Stimulated activated CD4-positive, alpha-beta T cell treated with anti-CD3 and anti-CD28 coated beads, TNF-alpha, amount 100 ng/mL, for 1 hour (primary cell): ENCODE measurements at regions not wholly inside any gene's neighbourhood (a gene's known extent, or its start where the extent isn't known, plus 50 kb on each side); places are given as distances from the start of the nearest gene placed in this dataset.

Experiments used
- DNase-seq, 3 donors: peaks; one replicate each; pipeline ENCODE4 v3.0.0-alpha.2; 2020; ENCODE audit warnings: low read depth in 3 of 3, low spot score in 1 of 3

DNA sequence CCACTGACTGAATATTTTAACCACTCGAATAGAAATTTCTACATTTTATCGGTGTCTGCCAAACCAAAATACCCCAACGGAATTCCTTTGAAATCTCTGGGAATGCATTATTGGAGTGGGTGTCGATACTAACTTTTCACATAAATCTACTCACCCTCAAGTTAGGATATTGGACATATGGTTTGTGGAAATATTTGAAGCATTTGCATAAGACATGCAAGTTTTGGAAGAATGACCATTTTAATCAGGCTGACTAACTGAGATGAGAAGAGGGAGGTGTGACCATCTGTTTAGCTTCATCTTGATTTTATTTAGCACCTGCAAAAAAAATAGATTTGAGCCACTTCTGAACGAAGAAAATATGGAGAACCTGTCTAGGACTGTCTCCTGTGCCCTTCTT lies 61.2 kb downstream of the KLF6 start:
- DNase-seq, result no peak

DNA sequence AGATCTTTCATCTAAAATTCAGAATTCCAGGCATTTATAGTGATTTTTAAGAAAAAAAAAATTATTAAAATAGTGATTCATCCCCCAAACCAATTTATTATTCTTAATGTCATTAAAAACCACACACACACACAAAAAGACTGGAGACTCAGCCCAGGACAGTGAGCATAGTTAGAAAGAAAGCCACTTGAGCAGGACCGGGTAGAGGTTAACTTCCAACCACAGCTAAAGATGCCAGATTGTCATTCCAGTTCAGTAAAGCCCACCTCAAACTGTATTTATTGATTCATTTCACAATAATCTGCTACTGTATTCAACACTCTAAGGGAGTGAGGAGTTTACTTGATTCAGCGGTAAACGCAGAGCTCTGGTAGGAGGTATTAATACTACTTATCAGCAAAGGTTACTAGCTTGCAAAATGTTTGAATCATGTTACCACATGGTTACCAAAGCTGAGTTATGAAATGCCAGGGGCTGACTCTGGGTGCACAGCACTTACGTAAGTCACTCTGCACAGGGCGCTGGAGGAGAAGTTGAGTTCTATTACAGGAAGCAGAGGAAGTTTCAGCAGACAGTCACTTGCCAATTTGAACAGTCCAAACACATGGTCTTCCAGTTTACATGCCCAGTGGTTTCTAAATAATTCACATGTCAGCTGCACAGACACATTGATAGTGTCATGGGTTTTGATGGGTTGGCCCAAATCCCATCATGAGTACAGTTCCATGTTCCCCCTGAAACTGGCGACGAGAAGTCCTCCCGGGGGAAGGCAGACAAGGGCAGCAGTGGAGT lies 64.6 kb downstream of the KLF6 start:
- DNase-seq, result no peak

DNA sequence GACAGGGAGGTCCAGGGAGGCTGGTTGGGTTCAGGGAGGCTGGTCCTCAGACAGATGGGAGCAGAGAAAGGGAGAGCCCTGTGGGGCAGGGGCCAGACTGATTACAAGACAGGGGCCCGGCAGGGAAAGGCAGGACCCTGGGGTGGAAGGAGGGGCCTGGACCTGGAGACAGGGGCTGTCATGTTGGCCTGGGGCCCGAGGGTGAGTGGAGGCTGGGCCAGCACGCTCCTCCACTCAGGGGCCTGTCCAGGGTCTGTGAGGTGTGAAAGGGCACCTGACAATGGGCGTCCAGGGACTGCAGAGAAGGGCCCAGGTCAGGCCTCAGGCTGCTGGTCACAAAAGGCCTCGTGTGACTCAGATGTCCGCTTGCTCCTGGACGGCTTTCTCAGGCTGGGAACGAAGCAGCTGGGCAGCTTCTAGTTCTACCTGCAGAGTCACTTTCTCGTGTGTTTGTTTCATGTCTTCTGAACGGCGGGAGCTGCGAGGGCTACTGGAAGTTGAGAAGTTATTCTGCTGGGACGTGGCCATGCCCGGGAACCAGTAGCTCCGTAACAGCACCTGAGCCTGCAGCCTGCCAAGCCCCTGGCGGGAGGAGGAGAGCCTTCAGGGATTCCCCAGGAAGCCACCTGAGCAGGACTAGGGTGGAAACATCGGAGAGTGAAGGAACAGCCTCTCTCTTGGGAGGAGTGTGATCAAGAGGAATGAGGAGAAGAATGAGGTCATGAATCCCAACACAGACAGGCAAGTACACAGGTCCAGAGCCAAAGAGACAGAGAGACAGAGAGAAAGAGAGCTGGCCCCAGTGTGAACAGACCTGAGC lies 65.8 kb downstream of the KLF6 start:
- no peak for DNase-seq

DNA sequence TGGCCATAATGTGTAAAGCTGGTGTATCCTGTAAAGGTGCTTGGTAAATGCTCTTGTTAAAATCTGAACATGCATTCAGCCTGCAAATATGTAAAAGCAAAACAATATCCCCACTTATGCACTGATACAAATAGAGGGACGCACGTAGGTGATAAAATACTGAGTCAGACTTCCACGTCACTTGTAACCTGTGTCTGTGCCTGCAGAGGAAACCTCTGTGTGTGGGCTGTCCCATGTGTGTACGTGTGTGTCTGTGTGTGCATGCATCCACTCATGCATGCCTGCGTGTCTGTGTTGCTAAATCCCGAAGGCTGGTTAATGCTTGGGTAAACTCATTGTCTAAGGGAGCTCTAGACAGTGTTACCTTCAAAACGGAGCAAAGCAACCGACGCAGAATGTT lies 68.9 kb downstream of the KLF6 start:
- no peak for DNase-seq

DNA sequence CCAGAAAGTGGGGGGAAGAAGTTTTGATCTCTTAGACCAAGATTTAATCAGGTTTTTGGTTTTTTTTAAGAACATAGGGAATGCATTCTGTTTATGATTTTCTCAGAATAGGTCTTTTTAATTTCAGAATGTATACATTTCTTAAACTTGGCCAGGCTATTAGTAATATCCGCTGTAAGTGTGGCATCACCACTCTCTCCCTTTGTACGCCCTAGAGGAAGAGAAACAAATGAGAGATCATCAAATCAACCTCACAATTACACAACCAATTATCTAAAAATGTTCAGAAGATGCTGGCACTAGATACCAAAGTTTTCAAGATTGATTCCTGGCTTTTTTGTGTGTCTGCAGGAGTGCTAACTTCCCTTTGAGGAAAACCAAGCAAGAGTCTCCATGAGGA lies 70.0 kb downstream of the KLF6 start:
- no peak for DNase-seq

DNA sequence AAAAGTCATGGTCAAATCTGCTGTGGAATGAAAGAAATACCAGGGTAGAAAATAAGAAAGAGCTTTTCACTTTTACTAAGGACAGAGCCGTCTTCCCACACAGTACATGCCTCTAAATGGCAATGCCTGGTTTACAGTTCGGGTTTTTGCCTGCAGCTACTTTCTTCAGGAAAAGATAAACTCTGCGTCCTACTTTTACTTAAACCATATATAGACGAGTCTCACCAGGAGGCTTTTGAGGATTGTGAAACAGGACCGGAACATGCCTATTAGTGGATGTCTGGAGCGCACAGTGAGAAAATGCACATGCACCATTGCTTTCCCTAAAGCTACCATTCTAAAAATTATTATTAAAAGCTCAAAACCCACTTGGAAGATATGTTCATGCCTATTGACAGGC lies 70.5 kb downstream of the KLF6 start:
- DNase-seq, result no peak

DNA sequence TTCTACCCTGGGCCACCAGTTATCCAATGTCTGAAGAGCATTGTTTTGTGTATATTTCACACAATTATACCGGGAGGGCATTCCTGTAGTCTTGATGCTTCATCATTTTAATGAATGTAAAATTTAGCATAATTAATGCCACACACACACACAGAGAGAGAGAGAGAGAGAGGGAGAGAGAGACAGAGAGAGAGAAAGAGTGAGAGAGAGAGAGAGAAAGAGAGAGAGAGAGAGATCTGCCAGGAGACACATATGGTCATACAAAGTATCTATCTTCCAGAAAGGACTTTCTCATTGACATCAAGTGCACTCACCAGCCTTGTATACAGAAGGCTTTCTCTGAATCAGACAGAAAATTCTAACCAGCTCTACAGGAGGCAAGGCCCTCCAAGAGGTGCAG lies 72.3 kb downstream of the KLF6 start:
- no peak for DNase-seq

DNA sequence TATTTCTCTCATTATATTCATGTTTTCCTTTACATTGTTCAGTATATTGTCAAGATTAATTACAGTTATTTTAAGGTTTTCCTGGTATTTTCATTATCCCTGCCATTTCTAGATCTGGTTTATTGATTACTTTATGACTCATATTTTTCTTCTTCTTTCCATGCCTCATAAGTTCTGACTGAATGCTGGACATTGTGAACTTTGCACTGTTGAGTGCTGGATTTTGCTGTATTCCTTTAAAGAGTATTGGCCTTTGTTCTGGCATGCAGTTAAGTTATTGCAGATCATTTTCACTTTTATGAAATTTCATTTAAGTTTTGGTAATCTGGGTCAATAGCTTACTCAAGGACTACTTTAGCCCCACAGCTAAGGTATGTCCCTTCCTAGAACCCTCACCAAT lies 73.1 kb downstream of the KLF6 start:
- no peak for DNase-seq

DNA sequence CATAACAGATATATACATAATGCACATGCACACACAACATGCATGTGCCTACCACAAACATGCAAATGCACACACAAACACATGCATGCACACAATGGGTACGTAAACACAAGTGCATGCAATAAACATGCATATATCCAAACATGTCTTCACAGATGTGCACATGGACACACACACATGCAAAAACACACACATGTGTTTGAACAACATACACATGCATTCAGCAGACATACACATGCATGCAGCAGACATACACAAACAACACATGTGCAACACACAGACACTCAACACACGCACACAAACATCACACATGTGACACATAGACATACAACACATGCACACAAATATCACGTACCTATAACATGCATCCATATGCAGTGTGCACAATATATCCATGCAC lies 74.2 kb downstream of the KLF6 start:
- DNase-seq, result no peak

DNA sequence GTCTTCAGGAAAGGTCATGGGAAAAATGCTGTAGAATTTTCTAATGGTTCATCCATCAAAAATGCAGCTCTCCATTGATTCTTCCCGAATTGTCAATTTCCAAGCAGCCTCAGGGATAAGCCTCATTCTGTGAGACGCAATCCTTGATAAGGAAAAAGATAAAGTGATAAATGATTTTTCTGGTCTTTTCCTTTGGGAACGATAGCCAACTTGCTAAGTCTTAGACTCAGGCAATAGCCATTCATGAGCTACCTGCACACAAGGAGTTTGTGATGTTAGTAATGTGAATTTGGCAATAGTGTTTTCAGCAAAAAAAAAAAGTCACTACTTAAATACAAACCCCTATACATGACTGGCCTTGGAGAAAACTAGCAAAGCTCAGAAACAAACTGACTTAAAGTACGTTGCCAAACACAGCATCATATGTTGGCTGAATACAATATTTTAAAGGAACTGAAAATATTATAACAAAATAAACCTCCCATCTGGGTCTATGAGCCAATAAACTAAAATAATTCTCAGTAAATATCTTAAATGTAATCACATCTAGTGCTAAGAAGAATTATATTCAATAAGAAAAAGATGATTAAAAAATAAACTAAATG lies 75.5 kb downstream of the KLF6 start:
- DNase-seq, result no peak

DNA sequence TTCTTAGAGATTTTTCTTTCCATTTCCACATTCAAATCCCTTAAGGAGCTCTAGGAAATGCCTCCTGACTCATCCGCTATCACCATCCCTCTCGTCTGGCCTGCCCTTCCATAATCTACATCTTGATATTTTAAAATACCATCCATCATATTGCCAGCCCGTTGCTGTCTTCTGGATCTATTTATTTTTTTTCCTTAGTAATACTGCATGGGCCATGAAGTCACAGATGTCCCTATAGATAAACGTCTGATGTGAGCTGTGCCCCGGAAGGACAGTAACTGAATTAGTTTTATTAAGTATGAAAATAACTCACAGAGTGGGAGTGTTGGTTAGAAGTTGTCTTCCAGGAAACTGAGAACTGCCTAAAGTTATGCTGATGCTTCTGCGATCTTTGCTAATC lies 76.2 kb downstream of the KLF6 start:
- DNase-seq, result no peak

DNA sequence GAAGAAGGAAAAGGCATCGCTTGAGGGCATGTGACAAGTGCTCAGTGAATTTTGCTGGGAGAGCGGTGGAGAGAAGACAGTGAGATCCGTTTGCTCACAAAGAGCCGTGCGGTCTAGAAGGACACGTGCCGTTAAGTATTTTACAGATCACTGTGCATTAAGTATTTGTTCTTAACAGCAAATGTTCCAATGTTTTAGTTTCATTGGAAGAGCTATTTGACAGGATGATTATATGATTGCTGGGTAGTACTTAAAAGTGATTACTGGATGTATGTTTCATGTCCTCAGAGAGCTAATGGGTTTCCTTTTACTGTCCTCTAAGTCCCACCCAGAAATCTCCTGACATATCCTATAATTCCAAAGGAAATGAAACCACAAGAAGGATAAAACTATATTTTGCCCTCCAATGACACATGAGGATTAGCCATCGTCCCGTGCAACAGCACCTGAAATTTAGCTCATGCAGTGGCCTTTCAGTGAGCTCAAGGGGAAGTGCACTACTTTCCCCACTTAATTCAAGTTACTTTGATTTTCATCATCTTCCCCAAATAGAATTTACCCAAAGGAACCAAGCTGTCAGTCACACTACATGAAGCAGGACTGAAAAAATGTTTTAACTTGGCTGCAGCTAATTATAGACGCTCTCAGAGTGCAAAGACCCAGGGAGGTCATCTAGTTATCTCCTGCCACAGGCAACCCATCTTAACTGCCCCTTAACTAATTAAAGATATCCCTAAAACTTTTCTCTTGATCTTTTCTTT lies 80.3 kb downstream of the KLF6 start:
- no peak for DNase-seq

DNA sequence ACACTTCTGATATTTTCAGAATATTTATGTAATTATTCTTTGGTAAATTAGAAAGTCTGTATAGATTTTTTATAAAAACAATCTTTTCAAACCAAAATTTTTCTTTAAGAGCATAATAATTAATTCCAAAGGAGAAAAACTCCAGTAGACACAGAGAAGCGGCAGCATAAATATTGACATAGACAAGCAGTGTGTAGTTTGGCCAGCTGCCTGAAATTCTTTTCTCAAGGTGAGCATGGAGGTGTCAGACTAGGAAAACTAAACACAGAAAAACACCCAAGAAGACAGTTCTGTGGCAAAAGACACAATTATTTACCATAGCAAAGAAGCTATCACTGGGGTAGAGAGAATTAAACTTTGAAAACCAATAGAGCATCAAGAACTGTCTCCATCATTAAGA lies 82.4 kb downstream of the KLF6 start:
- no peak for DNase-seq

DNA sequence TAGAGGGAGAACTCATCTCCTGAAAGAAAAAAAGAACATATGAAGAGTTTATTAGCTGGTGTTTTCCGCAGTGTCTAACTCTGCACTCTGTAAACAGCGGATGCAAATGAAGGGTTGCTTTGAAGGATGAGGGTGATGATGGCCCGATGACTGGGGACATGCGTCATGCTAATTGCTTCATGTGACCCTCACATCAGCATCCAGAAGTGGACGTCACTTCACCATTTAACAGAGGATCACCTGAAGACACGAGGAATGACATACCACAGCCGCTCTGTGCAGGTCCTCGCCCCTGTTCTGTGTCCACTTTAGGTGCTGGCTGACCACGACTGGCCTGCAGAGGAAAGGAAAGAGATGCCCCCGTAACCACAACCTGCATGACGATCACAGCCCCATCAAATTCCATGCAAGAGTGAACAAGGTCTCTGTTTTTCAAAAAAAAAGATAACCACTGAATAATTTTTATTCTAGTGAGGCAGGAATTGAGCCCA lies 82.9 kb downstream of the KLF6 start:
- DNase-seq, result no peak

DNA sequence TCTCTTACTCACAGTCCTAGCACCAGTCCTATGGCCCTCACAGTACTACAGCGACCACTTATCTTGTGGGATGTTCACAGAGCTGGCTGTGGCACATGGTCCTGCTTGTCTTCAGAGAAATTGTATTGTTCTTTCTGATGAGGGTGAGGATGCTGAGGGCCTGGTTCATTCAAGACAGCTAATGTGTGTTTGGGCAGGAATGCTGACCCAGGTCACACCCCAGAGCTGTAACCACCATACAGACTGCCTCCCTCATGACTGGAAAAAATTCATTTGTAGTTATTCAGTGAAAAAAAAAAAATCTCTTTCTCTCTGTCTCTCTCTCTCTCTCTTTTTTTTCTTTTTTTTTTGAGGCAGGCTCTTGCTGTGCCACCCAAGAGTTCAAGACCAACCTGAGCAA lies 83.5 kb downstream of the KLF6 start:
- DNase-seq, result no peak

DNA sequence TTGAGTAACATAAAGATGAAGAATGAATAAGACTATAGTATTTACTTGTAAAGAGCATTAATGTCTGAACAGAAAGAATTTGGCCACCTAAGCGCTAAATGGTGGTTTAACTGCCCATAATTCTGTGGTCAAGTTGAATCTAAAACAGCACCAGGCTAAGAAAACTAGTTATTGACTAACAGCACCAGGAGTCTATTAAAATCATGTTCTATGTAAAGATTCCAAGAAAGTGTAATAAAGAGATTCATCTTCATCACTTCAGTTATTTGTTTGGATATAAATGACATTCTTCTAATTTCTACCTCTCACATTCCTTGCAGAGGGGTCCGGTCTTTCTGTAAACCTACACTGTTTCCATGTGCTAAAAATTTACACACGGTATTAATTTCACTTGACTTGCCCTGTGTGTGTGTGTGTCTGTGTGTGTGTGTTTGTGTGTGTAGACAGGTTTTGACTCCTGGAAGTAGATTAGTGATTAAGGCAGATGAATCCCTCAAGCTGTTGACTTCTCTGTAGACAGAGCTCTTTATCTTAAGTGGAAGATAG lies 84.4 kb downstream of the KLF6 start:
- DNase-seq, result no peak

DNA sequence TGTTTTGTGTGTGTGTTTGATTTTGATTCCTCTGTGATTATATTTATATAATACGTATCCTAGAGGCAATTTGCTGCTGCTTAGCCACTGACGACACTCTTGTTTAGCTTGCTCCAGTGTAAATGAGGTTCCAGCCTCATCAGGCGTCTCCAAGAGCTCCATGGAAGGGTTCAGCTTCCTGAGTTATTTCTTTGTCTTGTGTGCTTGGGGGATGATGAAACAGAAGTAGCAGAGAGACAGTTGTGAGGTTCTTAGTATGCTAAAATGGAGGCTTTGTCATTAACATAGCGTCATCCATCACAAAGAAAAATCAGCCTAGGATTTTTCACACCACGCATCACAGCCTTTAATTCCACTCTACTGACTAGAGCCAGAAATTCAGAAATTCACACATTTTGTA lies 85.1 kb downstream of the KLF6 start:
- DNase-seq, result no peak

DNA sequence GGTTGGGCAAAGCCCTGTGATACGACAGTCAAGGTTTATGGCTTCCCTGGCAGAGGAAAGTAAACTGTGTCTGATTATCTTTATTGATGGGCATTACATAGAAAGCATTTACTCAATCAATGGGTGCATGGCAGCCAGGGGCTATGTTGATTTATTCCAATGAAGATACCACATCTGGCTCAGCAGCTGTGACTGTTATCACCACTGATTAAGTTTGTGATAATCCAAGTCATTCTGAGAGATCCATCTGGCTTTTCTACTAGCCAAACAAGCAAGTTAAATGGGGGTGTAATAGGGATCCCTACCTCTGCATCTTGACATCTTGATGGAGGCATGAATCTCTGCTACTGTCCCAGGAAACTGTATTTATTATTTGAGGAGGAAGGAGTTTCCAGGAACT lies 86.7 kb downstream of the KLF6 start:
- DNase-seq, result no peak

DNA sequence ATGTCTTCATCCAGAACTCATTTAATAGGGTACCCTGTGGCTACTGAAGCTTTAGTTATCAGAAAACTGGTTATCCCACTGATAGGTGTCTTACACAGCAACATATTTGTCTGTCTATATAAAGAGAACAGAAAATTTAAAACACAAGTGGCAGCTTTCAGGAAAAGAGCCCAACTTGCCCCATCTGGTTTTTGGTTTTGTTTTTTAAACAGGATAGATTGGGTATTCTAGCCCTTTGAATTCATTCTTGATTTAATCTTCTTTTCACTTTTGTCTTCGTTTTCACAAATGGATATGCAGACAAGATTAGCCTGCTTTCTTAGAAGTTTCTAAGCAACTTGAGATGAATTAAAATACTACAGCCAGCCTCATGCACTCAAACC lies 91.3 kb downstream of the KLF6 start:
- DNase-seq, result no peak

DNA sequence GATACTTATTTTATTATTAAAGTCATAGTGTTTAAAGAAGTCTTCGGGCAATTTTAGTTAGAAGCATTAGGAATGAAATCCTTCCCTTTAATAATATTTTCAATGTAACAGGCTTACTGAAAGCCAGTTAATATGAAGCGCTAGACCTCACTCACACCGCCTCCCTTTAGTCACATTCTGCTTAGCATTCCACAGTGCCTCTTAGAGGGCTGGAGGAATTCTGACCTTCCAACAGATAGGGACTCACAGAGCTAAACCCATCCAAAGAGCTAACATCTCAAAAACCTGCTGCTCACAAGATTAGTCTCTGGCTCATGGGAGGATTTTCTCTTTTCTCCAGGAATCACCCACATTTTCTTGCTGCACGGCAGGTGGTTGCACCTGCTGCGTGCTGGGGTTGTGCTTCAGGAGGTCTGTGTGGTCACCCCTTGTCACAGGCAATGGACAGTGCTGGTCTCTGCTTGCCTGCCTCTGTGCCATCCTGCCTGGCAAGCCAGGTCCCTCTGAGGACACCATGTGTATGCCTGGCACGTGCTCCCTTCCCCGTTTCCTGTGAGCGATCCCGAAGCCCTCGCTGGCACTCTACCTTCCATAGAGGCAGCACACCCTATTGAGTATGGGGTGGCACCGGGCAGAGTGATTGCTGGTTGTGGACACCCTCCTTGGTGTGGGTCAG lies 91.8 kb downstream of the KLF6 start:
- DNase-seq, result no peak
